HuH-7.5 (cell line): ENCODE measurements at regions not wholly inside any gene's neighbourhood (a gene's known extent, or its start where the extent isn't known, plus 50 kb on each side); places are given as distances from the start of the nearest gene placed in this dataset.
"Not testable (repeated sequence)": the region's sequence is repeated elsewhere in the genome, so short reads cannot be mapped to it uniquely, and the experiment has no call there.

ENCODE experiments used
- DNase-seq: peaks from one replicate; pipeline ENCODE4 v3.0.0; 2011; ENCODE audit warnings: low spot score

GRCh38 chr13:65500481-65500880 lies 1729.7 kb downstream of the PCDH9 start:
- DNase-seq = no peak

GRCh38 chr13:65499256-65499655 lies 1730.9 kb downstream of the PCDH9 start:
- no peak for DNase-seq

GRCh38 chr13:65497265-65497664 lies 1732.9 kb downstream of the PCDH9 start:
- no peak for DNase-seq

GRCh38 chr13:65490725-65491124 lies 1739.4 kb downstream of the PCDH9 start:
- not testable (repeated sequence) for DNase-seq

- no peak for DNase-seq
These were observed 1741.5 kb downstream of the PCDH9 start for GRCh38 chr13:65488606-65489005.

GRCh38 chr13:65479692-65480091 lies 1750.4 kb downstream of the PCDH9 start:
- DNase-seq = no peak

- DNase-seq = no peak
These were observed 1756.9 kb downstream of the PCDH9 start for GRCh38 chr13:65473196-65473595.

GRCh38 chr13:65472336-65472735 lies 1757.8 kb downstream of the PCDH9 start:
- no peak for DNase-seq

GRCh38 chr13:65470781-65471180 lies 1759.4 kb downstream of the PCDH9 start:
- DNase-seq = no peak

GRCh38 chr13:65468628-65469027 lies 1761.5 kb downstream of the PCDH9 start:
- no peak for DNase-seq

- DNase-seq = no peak
These were observed 1768.5 kb downstream of the PCDH9 start for GRCh38 chr13:65461590-65461989.

- DNase-seq = no peak
These were observed 1770.0 kb downstream of the PCDH9 start for GRCh38 chr13:65460136-65460535.

GRCh38 chr13:65456150-65456912 lies 1773.8 kb downstream of the PCDH9 start:
- DNase-seq = no peak

GRCh38 chr13:65454403-65454802 lies 1775.7 kb downstream of the PCDH9 start:
- DNase-seq = no peak

- DNase-seq = peak; percentile 2
These were observed 1776.2 kb downstream of the PCDH9 start for GRCh38 chr13:65453982-65454381.

GRCh38 chr13:65445340-65445739 lies 1784.8 kb downstream of the PCDH9 start:
- no peak for DNase-seq

GRCh38 chr13:65435590-65435989 lies 1794.5 kb downstream of the PCDH9 start:
- DNase-seq = no peak

- DNase-seq = no peak
These were observed 1812.2 kb downstream of the PCDH9 start for GRCh38 chr13:65417953-65418352.

- no peak for DNase-seq
These were observed 1813.4 kb downstream of the PCDH9 start for GRCh38 chr13:65416784-65417183.

- DNase-seq = no peak
These were observed 1815.9 kb downstream of the PCDH9 start for GRCh38 chr13:65414187-65414586.

- no peak for DNase-seq
These were observed 1818.6 kb downstream of the PCDH9 start for GRCh38 chr13:65411521-65411920.

- no peak for DNase-seq
These were observed 1819.3 kb downstream of the PCDH9 start for GRCh38 chr13:65410791-65411190.

- no peak for DNase-seq
These were observed 1828.8 kb downstream of the PCDH9 start for GRCh38 chr13:65401315-65401714.

- no peak for DNase-seq
These were observed 1829.4 kb downstream of the PCDH9 start for GRCh38 chr13:65400702-65401101.
